Caco-2 (cell line): ENCODE measurements at regions not wholly inside any gene's neighbourhood (a gene's known extent, or its start where the extent isn't known, plus 50 kb on each side); places are given as distances from the start of the nearest gene placed in this dataset.
"Not testable (repeated sequence)": the region's sequence is repeated elsewhere in the genome, so short reads cannot be mapped to it uniquely, and the experiment has no call there.

ENCODE experiments used
- BruUV-seq: library from RNA; stranded (reverse); fragments of 400-500 nt; replicated peaks from 2 replicates; lab custom pipeline; 2021; lab: Mats Ljungman, UMichigan
- CTCF ChIA-PET: fragments of 300-600 bp; sonication (Branson Sonifier 250); formaldehyde crosslinking; loops from one replicate; lab custom pipeline; 2022; ENCODE audit warnings: antibody characterized with exemption; lab: Charles Lee
- POLR2A ChIA-PET: fragments of 300-600 bp; sonication (Branson Sonifier 250); formaldehyde crosslinking; loops from one replicate; lab custom pipeline; 2022; ENCODE audit warnings: antibody characterized with exemption; lab: Charles Lee
- DNase-seq, 2 experiments: peaks; one replicate each; pipeline versions ENCODE4 v3.0.0 to v3.0.0-alpha.2; 2020 to 2022
- H3K27me3 ChIP-seq: replicated peaks from 2 replicates; pipeline ENCODE4 v1.6.0; 2011; ENCODE audit warnings: low read length; ENCODE audit not compliant: control insufficient read depth, insufficient read depth
- H3K36me3 ChIP-seq: 2 replicates; pipeline ENCODE4 v1.5.1; 2011; ENCODE audit warnings: low read length; ENCODE audit not compliant: control insufficient read depth, insufficient read depth
- H3K4me1 ChIP-seq: fragments of 250-450 bp; sonication (Bioruptor Pico); 2 replicates; pipeline ENCODE4 v1.5.1; 2020; ENCODE audit warnings: mild to moderate bottlenecking
- H3K4me3 ChIP-seq: 2 replicates; pipeline ENCODE4 v1.5.1; 2011; ENCODE audit warnings: low read depth, mild to moderate bottlenecking, control low read depth, low read length
- H3K9me3 ChIP-seq: fragments of 250-450 bp; sonication (Bioruptor Pico); 2 replicates; pipeline ENCODE4 v1.5.1; 2020; ENCODE audit warnings: mild to moderate bottlenecking, moderate library complexity
- H3K27ac Mint-ChIP-seq: one replicate; pipeline ENCODE4 v1.8.0; 2022; ENCODE audit warnings: mixed read lengths; ENCODE audit not compliant: unreplicated experiment
- H3K27me3 Mint-ChIP-seq: one replicate; pipeline ENCODE4 v1.8.0; 2022; ENCODE audit warnings: mixed read lengths; ENCODE audit not compliant: insufficient read depth, unreplicated experiment
- H3K36me3 Mint-ChIP-seq: one replicate; pipeline ENCODE4 v1.8.0; 2022; ENCODE audit warnings: mild to moderate bottlenecking, mixed read lengths; ENCODE audit not compliant: insufficient read depth, unreplicated experiment
- H3K4me1 Mint-ChIP-seq: one replicate; pipeline ENCODE4 v1.8.0; 2022; ENCODE audit warnings: low read depth, mixed read lengths; ENCODE audit not compliant: unreplicated experiment
- H3K4me3 Mint-ChIP-seq: one replicate; pipeline ENCODE4 v1.8.0; 2022; ENCODE audit warnings: mild to moderate bottlenecking, moderate library complexity, mixed read lengths; ENCODE audit not compliant: unreplicated experiment
- H3K9me3 Mint-ChIP-seq: one replicate; pipeline ENCODE4 v1.8.0; 2022; ENCODE audit warnings: mixed read lengths; ENCODE audit not compliant: unreplicated experiment
- CTCF ChIP-seq, 2 experiments: fragments of 200-600 bp in 1 of 2; IDR thresholded peaks; 1 replicate in 1 of 2; 2 replicates in 1 of 2; pipeline versions ENCODE4 v1.5.1 to v1.8.0; 2011 to 2022; ENCODE audit warnings: antibody characterized with exemption in 1 of 2, control low read depth in 1 of 2, inconsistent platforms in 1 of 2, low read depth in 1 of 2, low read length in 1 of 2, mild to moderate bottlenecking in 1 of 2, moderate library complexity in 1 of 2; ENCODE audit not compliant: insufficient read depth in 1 of 2, severe bottlenecking in 1 of 2, unreplicated experiment in 1 of 2
- intact Hi-C: fragments of 100-400 bp; cut with micrococcal nuclease; formaldehyde crosslinking; loops from one replicate; pipeline ENCODE4 v1.10.0; 2022; ENCODE audit not compliant: unreplicated experiment

GRCh38 chr11:42996421-42997307 is 315.1 kb upstream of the API5 start:
- Mint-ChIP-seq H3K27me3 (peaks cover 2% of the 10 kb centered on the region), H3K27ac (no peak overlapping the region), H3K4me1 (no peaks in the 10 kb centered on the region), H3K4me3 (no peak overlapping the region), H3K36me3 (no peaks in the 10 kb centered on the region), H3K9me3 (no peaks in the 10 kb centered on the region)
- DNase-seq: no peak
- Histone ChIP-seq H3K36me3 (no peaks in the 10 kb centered on the region), H3K4me3 (no peak overlapping the region), H3K4me1 (no peaks in the 10 kb centered on the region), H3K27me3 (no peaks in the 10 kb centered on the region), H3K9me3 (no peaks in the 10 kb centered on the region)
- intact Hi-C loops: no loop called here
- no TSS peak for BruUV-seq
- CTCF ChIA-PET: no interaction called here
- TF ChIP-seq CTCF (IDR thresholded peaks at IDR 0.05; ENCODE audit: insufficient read depth in 1 of 2, low read depth in 1 of 2, low read length in 1 of 2, severe bottlenecking in 1 of 2, unreplicated experiment in 1 of 2): no peak
- POLR2A ChIA-PET: no interaction called here

GRCh38 chr11:43004879-43005278 is 306.9 kb upstream of the API5 start:
- H3K9me3 ChIP-seq, H3K36me3 Mint-ChIP-seq, intact Hi-C loops, H3K27me3 Mint-ChIP-seq, H3K4me3 Mint-ChIP-seq, POLR2A ChIA-PET, H3K27ac Mint-ChIP-seq, CTCF ChIA-PET, BruUV-seq, H3K4me3 ChIP-seq, DNase-seq, H3K4me1 Mint-ChIP-seq, H3K36me3 ChIP-seq, H3K27me3 ChIP-seq, H3K4me1 ChIP-seq: not testable (repeated sequence)
- peaks cover 22% of the 10 kb centered on the region for H3K9me3 Mint-ChIP-seq

GRCh38 chr11:43010042-43010441 is 301.8 kb upstream of the API5 start:
- H3K27me3 Mint-ChIP-seq: no peaks in the 10 kb centered on the region
- no peak overlapping the region for H3K27ac Mint-ChIP-seq
- POLR2A ChIA-PET: no interaction called here
- intact Hi-C loops: no loop called here
- H3K27me3 ChIP-seq: no peaks in the 10 kb centered on the region
- DNase-seq: no peak
- no peaks in the 10 kb centered on the region for H3K36me3 ChIP-seq
- no peak for TF ChIP-seq CTCF (IDR thresholded peaks at IDR 0.05; ENCODE audit: insufficient read depth in 1 of 2, low read depth in 1 of 2, low read length in 1 of 2, severe bottlenecking in 1 of 2, unreplicated experiment in 1 of 2)
- BruUV-seq: no TSS peak
- H3K4me1 ChIP-seq: peaks cover 16% of the 10 kb centered on the region
- CTCF ChIA-PET: no interaction called here
- no peaks in the 10 kb centered on the region for H3K4me1 Mint-ChIP-seq
- H3K9me3 Mint-ChIP-seq: peaks cover 12% of the 10 kb centered on the region
- H3K9me3 ChIP-seq: peaks cover 5% of the 10 kb centered on the region
- H3K4me3 Mint-ChIP-seq: no peak overlapping the region
- H3K36me3 Mint-ChIP-seq: no peaks in the 10 kb centered on the region
- H3K4me3 ChIP-seq: no peak overlapping the region
